Spinal cord (tissue), 9 donors: ENCODE measurements at regions not wholly inside any gene's neighbourhood (a gene's known extent, or its start where the extent isn't known, plus 50 kb on each side); places are given as distances from the start of the nearest gene placed in this dataset.
"Not testable (repeated sequence)": the region's sequence is repeated elsewhere in the genome, so short reads cannot be mapped to it uniquely, and the experiment has no call there.

Source experiments
- DNase-seq, 6 donors: peaks; one replicate each; pipeline versions ENCODE4 v3.0.0 to v3.0.0-alpha.2; 2013 to 2015; ENCODE audit warnings: low spot score in 6 of 6, low read depth in 4 of 6
- H3K27ac ChIP-seq: one replicate; pipeline ENCODE4 v1.5.1; 2013; ENCODE audit warnings: low read depth, low read length, control low read depth
- H3K27me3 ChIP-seq: one replicate; pipeline ENCODE4 v1.6.1; 2013; ENCODE audit warnings: low read length; ENCODE audit not compliant: control insufficient read depth, insufficient read depth
- H3K36me3 ChIP-seq: one replicate; pipeline ENCODE4 v1.6.1; 2013; ENCODE audit warnings: low read length; ENCODE audit not compliant: control insufficient read depth, insufficient read depth
- H3K4me1 ChIP-seq: one replicate; pipeline ENCODE4 v1.6.1; 2013; ENCODE audit warnings: low read length; ENCODE audit not compliant: control insufficient read depth, insufficient read depth
- H3K4me3 ChIP-seq: one replicate; pipeline ENCODE4 v1.5.1; 2013; ENCODE audit warnings: low read depth, low read length, control low read depth
- H3K9me3 ChIP-seq: one replicate; pipeline ENCODE4 v1.6.1; 2013; ENCODE audit warnings: low read length; ENCODE audit not compliant: control insufficient read depth, insufficient read depth
- WGBS: methylation state at CpG from one replicate; pipeline ENCODE4 v1.1.5; 2013; ENCODE audit warnings: missing lambda C conversion rate; ENCODE audit not compliant: insufficient coverage; 5-methylcytosine and 5-hydroxymethylcytosine counted together
- donor health status: healthy.

- Histone ChIP-seq H3K4me3 (peak overlapping the region; percentile 16), H3K9me3 (no peaks in the 10 kb centered on the region), H3K27me3 (peaks cover 5% of the 10 kb centered on the region), H3K4me1 (peaks cover 18% of the 10 kb centered on the region), H3K27ac (peak overlapping the region; percentile 72), H3K36me3 (no peaks in the 10 kb centered on the region)
- 4% methylated on average over 3 of the region's 12 CpGs for WGBS
- peak in 2 of 6 donors; percentile 21 to 31 for DNase-seq
Observed at GRCh38 chr1:47533793-47534328, 96.0 kb downstream of the FOXD2 start.

- Histone ChIP-seq H3K4me1 (peaks cover 18% of the 10 kb centered on the region), H3K27ac (no peak overlapping the region), H3K9me3 (no peaks in the 10 kb centered on the region), H3K36me3 (no peaks in the 10 kb centered on the region), H3K4me3 (no peak overlapping the region), H3K27me3 (peaks cover 5% of the 10 kb centered on the region)
- DNase-seq = no peak
- 66% methylated on average over 4 of the region's 4 CpGs for WGBS
Observed at GRCh38 chr1:47534436-47534835, 96.6 kb downstream of the FOXD2 start.

- Histone ChIP-seq H3K4me1 (peaks cover 18% of the 10 kb centered on the region), H3K27me3 (peaks cover 5% of the 10 kb centered on the region), H3K9me3 (no peaks in the 10 kb centered on the region), H3K4me3 (no peak overlapping the region), H3K36me3 (no peaks in the 10 kb centered on the region), H3K27ac (no peak overlapping the region)
- 47% methylated on average over 4 of the region's 9 CpGs for WGBS
- DNase-seq = no peak
Observed at GRCh38 chr1:47536646-47537118, 98.8 kb downstream of the FOXD2 start.

GRCh38 chr1:47537268-47537667, 99.4 kb downstream of the FOXD2 start:
- Histone ChIP-seq H3K27ac (no peak overlapping the region), H3K36me3 (no peaks in the 10 kb centered on the region), H3K4me1 (peaks cover 18% of the 10 kb centered on the region), H3K27me3 (peaks cover 5% of the 10 kb centered on the region), H3K9me3 (no peaks in the 10 kb centered on the region), H3K4me3 (no peak overlapping the region)
- DNase-seq = no peak
- WGBS = 100% methylated on average over 2 of the region's 5 CpGs

- Histone ChIP-seq H3K4me3 (no peak overlapping the region), H3K27ac (no peak overlapping the region), H3K36me3 (no peaks in the 10 kb centered on the region), H3K9me3 (no peaks in the 10 kb centered on the region), H3K4me1 (peaks cover 16% of the 10 kb centered on the region), H3K27me3 (peaks cover 5% of the 10 kb centered on the region)
- 90% methylated on average over 3 of the region's 3 CpGs for WGBS
- no peak for DNase-seq
Observed at GRCh38 chr1:47537966-47538365, 100.1 kb downstream of the FOXD2 start.

GRCh38 chr1:47538530-47538929, 100.7 kb downstream of the FOXD2 start:
- H3K4me1 ChIP-seq = peaks cover 11% of the 10 kb centered on the region
- H3K27ac ChIP-seq, H3K9me3 ChIP-seq, H3K4me3 ChIP-seq, DNase-seq, H3K27me3 ChIP-seq, H3K36me3 ChIP-seq: not testable (repeated sequence)
- no CpG with 5 or more reads among the region's 2 CpGs for WGBS

GRCh38 chr1:47541705-47542104, 103.9 kb downstream of the FOXD2 start:
- H3K36me3 ChIP-seq, DNase-seq, H3K27ac ChIP-seq, H3K4me1 ChIP-seq, H3K27me3 ChIP-seq, H3K9me3 ChIP-seq, H3K4me3 ChIP-seq: not testable (repeated sequence)
- 96% methylated on average over 3 of the region's 4 CpGs for WGBS

- not testable (repeated sequence) for H3K27ac ChIP-seq, H3K4me3 ChIP-seq, DNase-seq, H3K27me3 ChIP-seq, H3K9me3 ChIP-seq, H3K4me1 ChIP-seq, H3K36me3 ChIP-seq
- 88% methylated on average over 1 of the region's 1 CpG for WGBS
Observed at GRCh38 chr1:47543089-47543488, 105.2 kb downstream of the FOXD2 start.

GRCh38 chr1:47545912-47546483, 108.2 kb downstream of the FOXD2 start:
- H3K27ac ChIP-seq = no peak overlapping the region
- no peak overlapping the region for H3K4me3 ChIP-seq
- no peak for DNase-seq
- no peaks in the 10 kb centered on the region for H3K36me3 ChIP-seq
- WGBS = 68% methylated on average over 3 of the region's 4 CpGs
- H3K9me3 ChIP-seq = no peaks in the 10 kb centered on the region
- no peaks in the 10 kb centered on the region for H3K27me3 ChIP-seq
- H3K4me1 ChIP-seq = peaks cover 12% of the 10 kb centered on the region
